GM12874 (cell line): ENCODE measurements at regions not wholly inside any gene's neighbourhood (a gene's known extent, or its start where the extent isn't known, plus 50 kb on each side); places are given as distances from the start of the nearest gene placed in this dataset.

Source experiments
- CTCF ChIP-seq: IDR thresholded peaks from 2 replicates; pipeline ENCODE4 v1.5.1; 2011; ENCODE audit warnings: low read depth, mild to moderate bottlenecking, control low read depth, low read length, moderate library complexity; ENCODE audit not compliant: insufficient read depth

- no peak for TF ChIP-seq CTCF
Measured at GRCh38 chr2:220336771-220337170, 709.3 kb downstream of the SLC4A3 start.

GRCh38 chr2:220337611-220338440 is 710.4 kb downstream of the SLC4A3 start:
- TF ChIP-seq CTCF: no peak

DNA sequence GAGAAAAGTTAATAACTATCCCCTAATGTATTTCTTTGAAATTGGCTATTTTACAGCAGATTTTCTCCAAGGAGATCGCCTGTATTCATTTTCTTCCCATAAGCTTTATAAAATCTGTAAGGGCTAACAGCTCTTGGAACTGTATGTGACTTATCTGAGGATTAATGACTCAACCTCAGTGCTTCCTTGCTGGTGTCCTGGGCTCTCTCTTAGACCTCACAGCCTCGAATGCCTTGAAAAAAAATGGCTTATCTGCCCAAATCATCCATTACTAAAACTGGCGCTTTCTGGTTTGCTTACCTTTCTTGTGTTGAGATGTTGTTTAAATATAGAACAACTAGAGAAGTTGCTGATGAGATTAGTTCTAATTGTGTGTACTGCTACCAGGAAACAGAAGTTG is 713.6 kb downstream of the SLC4A3 start:
- TF ChIP-seq CTCF: no peak

DNA sequence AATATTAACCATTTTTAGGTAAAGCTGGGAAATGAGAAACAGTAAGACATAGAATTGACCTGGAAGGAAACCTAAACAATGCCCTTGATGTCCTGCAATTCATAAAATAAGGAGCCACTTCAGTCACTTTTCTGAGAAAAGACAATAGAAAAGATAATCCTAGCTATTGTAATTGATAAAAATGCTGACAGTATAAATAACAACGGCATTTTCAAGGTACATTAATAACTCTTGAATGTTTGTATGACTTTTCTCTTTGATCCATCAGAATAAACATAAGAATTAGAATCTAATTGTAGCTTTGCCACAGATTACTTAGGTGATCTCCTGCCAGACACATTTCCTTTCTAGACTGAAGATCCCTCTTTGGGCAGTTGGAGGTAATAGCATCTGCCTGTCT is 719.5 kb downstream of the SLC4A3 start:
- TF ChIP-seq CTCF: no peak

GRCh38 chr2:220347626-220348025 is 720.2 kb downstream of the SLC4A3 start:
- no peak for TF ChIP-seq CTCF

- TF ChIP-seq CTCF: no peak
Measured at GRCh38 chr2:220348206-220348605, 720.8 kb downstream of the SLC4A3 start.

GRCh38 chr2:220353897-220354296 is 726.5 kb downstream of the SLC4A3 start:
- TF ChIP-seq CTCF: no peak
